GM21576 (cell line): ENCODE measurements at regions not wholly inside any gene's neighbourhood (a gene's known extent, or its start where the extent isn't known, plus 50 kb on each side); places are given as distances from the start of the nearest gene placed in this dataset.
A peak's percentile ranks its signal among the peaks of the same experiment; 100 is the strongest.
"Not testable (repeated sequence)": the region's sequence is repeated elsewhere in the genome, so short reads cannot be mapped to it uniquely, and the experiment has no call there.

ENCODE experiments used
- ATAC-seq: cut with Tn5 transposase; IDR thresholded peaks from one replicate; pipeline ENCODE4 v1.9.1; 2021; ENCODE audit warnings: mild to moderate bottlenecking, moderate library complexity; ENCODE audit not compliant: unreplicated experiment

GRCh38 chr5:9765419-9766140 lies 135.4 kb upstream of the TAS2R1 start:
- ATAC-seq: no peak

DNA sequence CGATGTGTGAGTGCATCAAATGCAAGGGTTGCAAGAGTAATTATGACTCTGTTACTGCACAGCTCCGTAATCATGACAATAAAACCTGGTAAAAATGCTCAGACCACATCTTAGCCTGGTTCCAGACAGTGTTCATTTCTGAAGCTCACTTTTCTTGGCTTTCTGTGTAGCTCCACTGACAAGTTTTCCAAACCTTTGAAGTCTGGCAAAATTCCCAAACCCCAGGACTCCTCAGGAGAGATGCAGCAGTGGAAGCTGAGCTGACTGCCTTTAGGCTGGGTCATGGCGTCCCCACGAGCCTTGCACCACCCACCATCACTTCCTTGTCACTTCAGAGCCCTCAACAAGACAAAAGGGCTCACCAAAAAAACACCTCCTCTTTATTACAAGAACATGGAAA lies 131.6 kb upstream of the TAS2R1 start:
- ATAC-seq: no peak

DNA sequence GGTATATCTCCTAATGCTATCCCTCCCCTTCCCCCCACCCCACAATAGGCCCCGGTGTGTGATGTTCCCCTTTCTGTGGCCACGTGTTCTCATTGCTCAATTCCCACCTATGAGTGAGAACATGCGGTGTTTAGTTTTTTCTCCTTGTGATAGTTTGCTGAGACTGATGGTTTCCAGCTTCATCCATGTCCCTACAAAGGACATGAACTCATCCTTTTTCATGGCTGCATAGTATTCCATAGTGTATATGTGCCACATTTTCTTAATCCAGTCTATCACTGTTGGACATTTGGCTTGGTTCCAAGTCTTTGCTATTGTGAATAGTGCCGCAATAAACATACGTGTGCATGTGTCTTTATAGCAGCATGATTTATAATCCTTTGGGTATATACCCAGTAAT lies 122.5 kb upstream of the TAS2R1 start:
- ATAC-seq: not testable (repeated sequence)

DNA sequence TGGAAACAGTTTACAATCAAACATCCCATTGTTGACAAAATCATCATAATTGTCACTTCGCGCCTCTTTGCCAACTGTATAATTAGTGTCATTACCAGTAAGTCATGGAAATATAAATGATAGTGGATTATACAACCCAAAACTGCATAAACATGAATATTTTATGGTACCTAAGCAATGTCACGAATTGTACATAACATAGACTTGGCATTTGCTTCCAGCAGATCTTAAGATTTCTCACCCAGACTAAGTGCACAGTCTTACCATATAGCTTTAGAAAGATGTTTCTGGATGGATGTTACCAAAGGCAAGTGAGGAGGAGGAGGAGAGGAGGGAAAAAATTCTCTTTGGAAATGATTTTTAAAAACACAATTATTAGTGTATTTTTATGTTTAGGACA lies 113.4 kb upstream of the TAS2R1 start:
- no peak for ATAC-seq

- no peak for ATAC-seq
Measured at GRCh38 chr5:9742848-9743247, 112.7 kb upstream of the TAS2R1 start.

DNA sequence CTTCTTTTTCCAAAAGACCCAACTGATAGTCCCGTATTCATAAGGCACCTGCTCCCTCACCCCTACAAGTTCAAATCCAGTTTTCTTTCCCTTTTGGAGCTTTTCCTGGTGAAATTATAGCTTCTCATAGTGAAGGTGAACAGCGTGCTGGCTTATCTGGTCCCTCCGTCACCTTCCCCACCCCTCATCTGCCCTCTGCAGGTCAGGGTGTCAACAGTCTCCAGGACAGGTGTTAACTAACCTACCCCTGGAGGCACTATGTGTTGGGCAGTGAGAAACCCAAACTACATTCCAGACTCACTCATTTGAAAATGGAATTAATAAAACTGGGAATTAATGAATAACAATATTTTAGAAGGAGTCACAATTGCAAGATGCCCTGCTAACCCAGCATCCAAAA lies 109.0 kb upstream of the TAS2R1 start:
- ATAC-seq: no peak

DNA sequence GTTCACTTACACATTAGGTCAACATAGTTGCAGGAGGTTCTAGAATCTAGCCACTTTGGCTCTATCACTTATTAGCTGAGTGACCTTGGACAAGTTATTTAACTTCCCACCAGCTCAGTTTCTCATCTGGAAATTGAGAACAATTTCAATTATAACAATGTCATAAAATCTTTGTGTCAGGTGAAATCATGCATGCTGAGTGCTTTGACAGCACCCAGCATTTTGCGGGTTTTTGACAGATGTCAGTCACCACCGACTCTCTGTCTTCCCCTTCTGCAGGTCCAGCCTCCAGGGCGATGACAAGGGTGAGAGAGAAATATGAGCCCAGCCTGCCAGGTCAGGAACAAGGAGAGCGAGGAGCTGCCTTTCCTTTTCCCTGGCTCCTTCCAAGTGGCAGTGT lies 107.1 kb upstream of the TAS2R1 start:
- ATAC-seq: no peak

GRCh38 chr5:9733486-9733885 lies 103.3 kb upstream of the TAS2R1 start:
- ATAC-seq: no peak

- no peak for ATAC-seq
Measured at GRCh38 chr5:9731159-9731558, 101.0 kb upstream of the TAS2R1 start.

GRCh38 chr5:9728261-9728660 lies 98.1 kb upstream of the TAS2R1 start:
- ATAC-seq: no peak

- no peak for ATAC-seq
Measured at GRCh38 chr5:9726931-9727330, 96.8 kb upstream of the TAS2R1 start.

DNA sequence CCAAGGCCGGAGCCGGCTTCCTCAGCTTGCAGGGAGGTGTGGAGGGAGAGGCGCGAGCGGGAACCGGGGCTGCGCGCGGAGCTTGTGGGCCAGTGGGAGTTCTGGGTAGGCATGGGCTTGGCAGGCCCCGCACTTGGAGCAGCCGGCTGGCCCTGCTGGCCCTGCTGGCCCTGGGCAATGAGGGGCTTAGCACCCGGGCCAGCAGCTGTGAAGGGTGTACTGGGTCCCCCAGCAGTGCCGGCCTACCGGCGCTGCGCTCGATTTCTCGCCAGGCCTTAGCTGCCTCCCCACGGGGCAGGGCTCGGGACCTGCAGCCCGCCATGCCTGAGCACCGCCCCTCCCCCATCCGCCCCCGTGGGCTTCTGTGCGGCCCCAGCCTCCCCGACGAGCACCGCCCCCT lies 95.1 kb upstream of the TAS2R1 start:
- not testable (repeated sequence) for ATAC-seq

DNA sequence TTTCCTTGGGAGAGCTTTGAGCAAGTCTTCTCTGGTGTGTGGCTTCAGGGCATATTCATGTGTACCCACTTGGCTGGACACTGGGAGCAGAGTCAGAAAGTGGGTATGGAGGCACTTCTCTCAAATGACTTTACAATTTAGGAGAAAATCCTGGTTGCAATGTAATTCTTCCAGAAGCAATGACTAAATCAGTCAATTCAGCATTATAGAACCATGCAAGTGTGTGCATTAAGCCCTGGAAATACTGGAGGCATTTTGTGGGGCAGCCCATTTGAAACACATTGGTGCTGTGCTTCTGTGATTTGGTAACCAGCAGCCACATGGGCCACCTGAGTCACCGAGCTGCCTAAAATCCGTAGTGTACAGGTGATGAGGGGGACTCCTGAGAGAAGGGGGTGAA lies 94.6 kb upstream of the TAS2R1 start:
- no peak for ATAC-seq

DNA sequence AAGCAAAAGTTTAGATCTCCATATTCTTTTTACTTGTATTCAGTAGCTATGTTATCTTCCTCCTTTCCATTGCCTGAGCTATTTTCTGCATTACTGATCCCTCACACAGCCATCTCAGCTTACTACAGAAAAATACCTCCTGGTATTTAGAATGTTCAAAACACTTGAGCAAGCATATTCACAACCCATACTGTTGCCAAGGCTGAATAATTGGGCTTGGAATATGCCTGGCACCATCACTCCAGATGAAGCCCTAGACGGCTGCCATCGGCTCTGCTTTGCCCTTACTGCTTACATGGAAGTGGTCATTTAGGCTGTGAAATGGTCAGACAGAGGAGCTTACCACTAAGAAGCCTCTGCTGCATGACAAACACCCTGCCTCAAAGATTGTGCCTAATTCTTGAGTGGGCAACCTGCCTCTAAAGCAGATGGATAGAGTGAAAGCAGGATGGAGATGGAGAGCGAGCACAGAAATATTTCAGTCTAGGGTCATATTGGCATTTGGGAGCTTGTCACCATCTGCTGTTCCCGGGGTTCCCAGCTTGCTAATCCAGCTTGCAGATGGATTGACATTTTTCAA lies 92.5 kb upstream of the TAS2R1 start:
- ATAC-seq: no peak

- ATAC-seq: no peak
Measured at GRCh38 chr5:9721161-9721560, 91.0 kb upstream of the TAS2R1 start.

GRCh38 chr5:9720361-9720760 lies 90.2 kb upstream of the TAS2R1 start:
- ATAC-seq: no peak

DNA sequence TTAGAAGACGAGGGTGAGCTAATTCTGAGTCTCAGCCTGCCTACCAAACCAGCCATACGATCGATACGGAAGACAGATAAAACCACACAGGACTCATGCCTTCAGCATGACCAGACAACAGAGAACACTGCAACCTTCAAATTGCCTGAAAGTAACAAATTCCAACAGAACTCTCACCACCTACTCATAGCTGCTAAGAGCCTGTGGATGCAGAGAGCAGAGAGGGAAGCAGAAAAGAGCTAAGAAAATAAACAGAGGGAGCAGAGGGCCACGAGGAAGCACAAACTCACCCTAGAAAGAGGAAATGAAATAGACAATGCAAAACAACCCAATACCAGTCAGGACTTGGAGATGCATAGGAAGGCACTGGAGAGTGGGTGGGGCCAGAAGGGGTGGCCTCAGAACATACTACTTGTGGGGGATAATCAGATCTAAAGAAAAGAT lies 86.7 kb upstream of the TAS2R1 start:
- ATAC-seq: peak; percentile 80

GRCh38 chr5:9715891-9716335 lies 85.8 kb upstream of the TAS2R1 start:
- ATAC-seq: no peak

DNA sequence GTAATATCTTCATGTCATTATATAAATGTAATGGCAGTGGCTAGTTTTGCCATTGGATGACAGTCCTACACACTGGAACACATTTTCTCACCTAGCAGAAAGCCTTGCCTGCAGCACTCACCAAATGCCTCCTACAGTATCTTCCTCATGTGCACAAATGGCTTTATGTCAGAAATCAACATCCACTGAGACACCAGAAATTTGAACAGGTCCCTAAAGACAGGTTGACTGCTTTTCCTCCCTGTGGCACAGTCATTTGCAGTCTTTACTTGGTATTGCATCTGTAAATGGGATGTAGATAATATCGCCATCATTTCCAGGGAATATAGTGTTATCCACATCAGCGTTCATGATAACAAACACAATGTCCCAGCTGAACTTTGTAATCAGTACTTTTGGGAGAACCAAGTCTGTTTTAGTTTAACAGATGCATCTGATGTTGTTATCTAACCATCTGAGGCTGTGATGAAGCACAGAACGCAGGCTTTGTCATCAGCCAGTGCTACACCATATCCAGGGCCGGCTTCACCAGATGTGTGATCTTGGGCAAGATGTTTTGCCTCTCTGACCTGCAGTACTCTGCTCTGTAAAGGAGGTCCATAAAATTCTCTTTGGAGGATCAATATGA lies 83.9 kb upstream of the TAS2R1 start:
- ATAC-seq: no peak

GRCh38 chr5:9713356-9713755 lies 83.2 kb upstream of the TAS2R1 start:
- ATAC-seq: no peak

DNA sequence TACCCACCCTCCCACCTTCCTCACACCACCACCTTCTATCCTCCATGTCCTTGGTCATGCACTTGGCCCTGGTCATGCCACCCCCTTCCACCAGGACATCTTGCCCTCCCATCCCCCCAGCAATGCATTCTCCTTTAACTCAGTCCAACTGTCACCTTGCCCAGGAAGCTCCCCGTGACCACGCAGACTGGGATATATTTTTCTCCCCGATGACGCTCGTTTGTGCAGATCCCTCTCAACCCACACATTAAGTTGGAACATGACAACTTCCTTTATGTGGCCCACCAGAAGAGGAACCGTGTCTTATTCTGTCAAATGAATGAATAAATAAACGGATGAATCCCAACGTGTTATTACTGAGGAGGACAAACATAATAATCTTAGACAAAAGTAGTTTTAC lies 82.8 kb upstream of the TAS2R1 start:
- ATAC-seq: no peak

DNA sequence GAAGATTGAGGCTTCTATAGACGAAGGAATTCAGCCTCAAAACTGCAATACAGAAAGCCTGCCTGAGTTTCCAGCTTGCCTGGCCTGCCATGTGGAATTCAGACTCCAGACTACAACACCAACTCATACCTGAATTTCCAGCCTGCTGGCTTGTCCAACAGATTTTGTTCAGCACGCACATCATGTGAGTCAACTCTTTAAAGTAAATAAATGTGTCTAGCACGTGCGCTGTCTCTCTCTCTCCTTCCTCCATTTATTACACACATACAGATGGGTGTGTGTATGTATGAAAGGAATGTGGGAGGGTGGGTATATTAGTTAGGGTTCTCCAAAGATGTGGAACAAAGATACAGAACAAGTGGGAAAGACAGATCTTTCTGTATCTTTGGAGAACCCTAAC lies 82.4 kb upstream of the TAS2R1 start:
- no peak for ATAC-seq
